ENCODE measurements at regions not wholly inside any gene's neighbourhood (a gene's known extent, or its start where the extent isn't known, plus 50 kb on each side); places are given as distances from the start of the nearest gene placed in this dataset.

GRCh38 chr16:59342669-59343068, 608.6 kb upstream of the GOT2 start:
- no peak for TF ChIP-seq GATA2 (IDR thresholded peaks at IDR 0.05; ENCODE audit: low read depth, low read length)
- no peak for TF ChIP-seq GATA3 (IDR thresholded peaks at IDR 0.05; ENCODE audit: low read depth, low read length)

Data from SH-SY5Y (cell line).